ENCODE measurements at regions not wholly inside any gene's neighbourhood (a gene's known extent, or its start where the extent isn't known, plus 50 kb on each side); places are given as distances from the start of the nearest gene placed in this dataset.

DNA sequence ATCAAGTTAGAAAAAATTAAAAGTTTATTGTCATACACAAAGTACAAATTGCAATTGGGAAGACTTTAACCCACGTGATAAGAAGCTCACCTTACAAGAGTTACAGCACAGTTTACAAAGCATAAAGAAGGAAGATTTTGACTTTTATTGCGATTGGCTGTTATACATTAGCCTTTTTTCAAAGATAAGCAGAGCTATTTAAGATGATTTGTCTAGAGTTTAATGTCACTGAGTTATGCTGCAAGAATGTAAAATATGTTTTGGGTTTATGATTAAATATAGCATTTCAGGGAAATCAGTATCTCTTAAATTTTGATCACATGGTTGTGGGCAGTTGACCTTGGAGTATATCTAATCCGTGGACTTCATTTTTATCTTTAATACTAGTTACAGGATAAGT, 664.2 kb upstream of the PTCHD4 start:
- Histone ChIP-seq H3K27me3 (ENCODE audit: insufficient read depth, low read length) (no peaks in the 10 kb centered on the region), H3K4me2 (ENCODE audit: low read length) (no peak overlapping the region), H3K9me3 (ENCODE audit: control insufficient read depth in 1 of 2, insufficient read depth in 1 of 2, low read depth in 1 of 2, low read length in 2 of 2) (no peaks in the 10 kb centered on the region), H3K4me3 (replicated peaks in 1 of 2; ENCODE audit: low read depth in 1 of 2, low read length in 2 of 2) (no peak overlapping the region), H3K36me3 (ENCODE audit: control insufficient read depth in 1 of 2, insufficient read depth in 2 of 2, low read length in 2 of 2) (no peaks in the 10 kb centered on the region), H3K9ac (ENCODE audit: low read length) (no peak overlapping the region), H3K27ac (ENCODE audit: low read depth, low read length) (no peak overlapping the region), H3K9me2 (ENCODE audit: insufficient read depth) (no peaks in the 10 kb centered on the region), H3K79me2 (ENCODE audit: insufficient read depth, low read length) (no peaks in the 10 kb centered on the region), H4K20me1 (ENCODE audit: insufficient read depth) (no peaks in the 10 kb centered on the region), H3K4me1 (ENCODE audit: control insufficient read depth in 1 of 2, insufficient read depth in 2 of 2, low read length in 2 of 2) (peaks cover 0 to 6% of the 10 kb centered on the region in 2 experiments; a peak in 2 of 4 replicates), H2AFZ (ENCODE audit: low read depth, low read length, poor library complexity, severe bottlenecking) (peak overlapping the region; percentile 39)
- BruUV-seq (replicated peaks): no TSS peak
- ChIA-PET CTCF (interaction anchor here (0.7 kb wide), 1 partner anchor 10 kb away, joined by 5 read pairs; no protein-coding TSS in a partner anchor), RAD21 (ENCODE audit: low non-redundant PET in 1 of 2, low total read pairs in 2 of 2, uncharacterized antibody in 2 of 2, unreplicated experiment in 2 of 2) (no interaction called here), POLR2A (no interaction called here)
- DNase-seq (ENCODE audit: low read depth, low spot score) (no peak), ATAC-seq (no peak)
- intact Hi-C loops (cut with micrococcal nuclease): no loop called here
- TF ChIP-seq CTCF (IDR thresholded peaks at IDR 0.05 in 2 of 3, conservative IDR thresholded peaks at IDR 0.05 in 1 of 3; ENCODE audit: borderline replicate concordance in 1 of 3, insufficient read depth in 1 of 3, low read depth in 2 of 3, low read length in 2 of 3) (no peak), TCF7L2 (IDR thresholded peaks at IDR 0.05; ENCODE audit: borderline replicate concordance, extremely low read depth, insufficient read depth, insufficient read length) (no peak), SP1 (IDR thresholded peaks at IDR 0.05; ENCODE audit: low read depth) (no peak)

GRCh38 chr6:48774276-48774675, 663.3 kb upstream of the PTCHD4 start:
- H3K27ac ChIP-seq (ENCODE audit: low read depth, low read length): no peak overlapping the region
- H3K79me2 ChIP-seq (ENCODE audit: insufficient read depth, low read length): no peaks in the 10 kb centered on the region
- DNase-seq (ENCODE audit: low read depth, low spot score) (no peak), ATAC-seq (no peak)
- no peaks in the 10 kb centered on the region for H3K36me3 ChIP-seq (ENCODE audit: control insufficient read depth in 1 of 2, insufficient read depth in 2 of 2, low read length in 2 of 2)
- RAD21 ChIA-PET (ENCODE audit: low non-redundant PET in 1 of 2, low total read pairs in 2 of 2, uncharacterized antibody in 2 of 2, unreplicated experiment in 2 of 2): no interaction called here
- H3K9me2 ChIP-seq (ENCODE audit: insufficient read depth): no peaks in the 10 kb centered on the region
- peak overlapping the region; percentile 71 for H2AFZ ChIP-seq (ENCODE audit: low read depth, low read length, poor library complexity, severe bottlenecking)
- no TSS peak for BruUV-seq (replicated peaks)
- no peaks in the 10 kb centered on the region for H4K20me1 ChIP-seq (ENCODE audit: insufficient read depth)
- H3K9ac ChIP-seq (ENCODE audit: low read length): no peak overlapping the region
- no peak overlapping the region for H3K4me3 ChIP-seq (replicated peaks in 1 of 2; ENCODE audit: low read depth in 1 of 2, low read length in 2 of 2)
- no peaks in the 10 kb centered on the region for H3K27me3 ChIP-seq (ENCODE audit: insufficient read depth, low read length)
- intact Hi-C loops (cut with micrococcal nuclease): no loop called here
- H3K4me2 ChIP-seq (ENCODE audit: low read length): no peak overlapping the region
- H3K4me1 ChIP-seq (ENCODE audit: control insufficient read depth in 1 of 2, insufficient read depth in 2 of 2, low read length in 2 of 2): peaks cover 0 to 6% of the 10 kb centered on the region in 2 experiments; a peak in 2 of 4 replicates
- H3K9me3 ChIP-seq (ENCODE audit: control insufficient read depth in 1 of 2, insufficient read depth in 1 of 2, low read depth in 1 of 2, low read length in 2 of 2): no peaks in the 10 kb centered on the region
- POLR2A ChIA-PET: no interaction called here
- CTCF ChIA-PET: no interaction called here
- TF ChIP-seq POLR2A (IDR thresholded peaks at IDR 0.05; ENCODE audit: borderline replicate concordance, extremely low read depth, insufficient read depth, insufficient read length) (no peak), JUND (IDR thresholded peaks at IDR 0.05) (no peak), EGR1 (IDR thresholded peaks at IDR 0.05; ENCODE audit: low read depth) (no peak), EZH2phosphoT487 (IDR thresholded peaks at IDR 0.05; ENCODE audit: borderline replicate concordance) (no peak), ZBTB33 (IDR thresholded peaks at IDR 0.05; ENCODE audit: extremely low read depth, insufficient replicate concordance, low read length) (no peak), YY1 (IDR thresholded peaks at IDR 0.05; ENCODE audit: extremely low read depth, insufficient replicate concordance, low read depth, low read length) (no peak), ZFX (IDR thresholded peaks at IDR 0.05) (no peak), FOSL1 (IDR thresholded peaks at IDR 0.05; ENCODE audit: low read depth) (no peak), CBX3 (IDR thresholded peaks at IDR 0.05; ENCODE audit: low read depth) (no peak), MAX (IDR thresholded peaks at IDR 0.05) (no peak)
- TF ChIP-seq, protein P1, sequence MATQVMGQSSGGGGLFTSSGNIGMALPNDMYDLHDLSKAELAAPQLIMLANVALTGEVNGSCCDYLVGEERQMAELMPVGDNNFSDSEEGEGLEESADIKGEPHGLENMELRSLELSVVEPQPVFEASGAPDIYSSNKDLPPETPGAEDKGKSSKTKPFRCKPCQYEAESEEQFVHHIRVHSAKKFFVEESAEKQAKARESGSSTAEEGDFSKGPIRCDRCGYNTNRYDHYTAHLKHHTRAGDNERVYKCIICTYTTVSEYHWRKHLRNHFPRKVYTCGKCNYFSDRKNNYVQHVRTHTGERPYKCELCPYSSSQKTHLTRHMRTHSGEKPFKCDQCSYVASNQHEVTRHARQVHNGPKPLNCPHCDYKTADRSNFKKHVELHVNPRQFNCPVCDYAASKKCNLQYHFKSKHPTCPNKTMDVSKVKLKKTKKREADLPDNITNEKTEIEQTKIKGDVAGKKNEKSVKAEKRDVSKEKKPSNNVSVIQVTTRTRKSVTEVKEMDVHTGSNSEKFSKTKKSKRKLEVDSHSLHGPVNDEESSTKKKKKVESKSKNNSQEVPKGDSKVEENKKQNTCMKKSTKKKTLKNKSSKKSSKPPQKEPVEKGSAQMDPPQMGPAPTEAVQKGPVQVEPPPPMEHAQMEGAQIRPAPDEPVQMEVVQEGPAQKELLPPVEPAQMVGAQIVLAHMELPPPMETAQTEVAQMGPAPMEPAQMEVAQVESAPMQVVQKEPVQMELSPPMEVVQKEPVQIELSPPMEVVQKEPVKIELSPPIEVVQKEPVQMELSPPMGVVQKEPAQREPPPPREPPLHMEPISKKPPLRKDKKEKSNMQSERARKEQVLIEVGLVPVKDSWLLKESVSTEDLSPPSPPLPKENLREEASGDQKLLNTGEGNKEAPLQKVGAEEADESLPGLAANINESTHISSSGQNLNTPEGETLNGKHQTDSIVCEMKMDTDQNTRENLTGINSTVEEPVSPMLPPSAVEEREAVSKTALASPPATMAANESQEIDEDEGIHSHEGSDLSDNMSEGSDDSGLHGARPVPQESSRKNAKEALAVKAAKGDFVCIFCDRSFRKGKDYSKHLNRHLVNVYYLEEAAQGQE (IDR thresholded peaks at IDR 0.05; ENCODE audit: low read depth): no peak
